ENCODE measurements at regions not wholly inside any gene's neighbourhood (a gene's known extent, or its start where the extent isn't known, plus 50 kb on each side); places are given as distances from the start of the nearest gene placed in this dataset.

- DNase-seq: no peak
These were observed 55.3 kb upstream of the LY86 start for GRCh38 chr6:6533176-6533575.

DNA sequence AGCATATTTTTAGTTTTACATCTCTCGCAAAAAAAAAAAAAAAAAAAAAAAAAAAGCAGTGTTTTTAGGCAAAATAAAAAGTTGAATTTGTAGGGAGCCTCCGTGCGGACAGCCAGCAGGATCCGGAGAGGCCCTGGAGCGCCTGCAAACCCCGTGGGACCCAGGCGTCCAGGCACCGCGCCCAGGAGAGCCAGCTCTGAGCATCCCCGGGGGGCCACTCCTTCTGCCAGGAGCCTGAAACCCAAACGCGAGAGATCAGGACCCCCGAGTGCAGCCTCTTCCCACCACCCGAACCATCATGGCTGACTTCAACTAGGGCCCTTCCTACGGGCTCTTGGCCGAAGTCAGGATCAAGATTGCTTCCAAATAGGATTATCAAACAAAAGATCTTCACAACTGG lies 54.1 kb upstream of the LY86 start:
- DNase-seq: no peak

GRCh38 chr6:6537488-6538260 lies 50.8 kb upstream of the LY86 start:
- DNase-seq: no peak

GRCh38 chr6:6538261-6538660 lies 50.3 kb upstream of the LY86 start:
- DNase-seq: no peak

All from NCI-H2171 treated with DMSO at 0.1 percent for 48 hours (cell line).